SK-N-MC (cell line): ENCODE measurements at regions not wholly inside any gene's neighbourhood (a gene's known extent, or its start where the extent isn't known, plus 50 kb on each side); places are given as distances from the start of the nearest gene placed in this dataset.

Experiments used
- EZH2 ChIP-seq: fragments of 200-600 bp; sonication (generic); IDR thresholded peaks from one replicate; pipeline ENCODE4 v1.6.1; 2017; ENCODE audit warnings: antibody characterized with exemption
- FOXP2 ChIP-seq: optimal IDR thresholded peaks from 2 replicates; pipeline ENCODE3; 2011; ENCODE audit warnings: mild to moderate bottlenecking, moderate library complexity; ENCODE audit not compliant: insufficient read depth; ENCODE audit errors: extremely low read length, control extremely low read depth

- no peak for TF ChIP-seq EZH2
- no peak for TF ChIP-seq FOXP2
Observed at GRCh38 chr9:30574355-30575151, 1809.9 kb upstream of the ACO1 start.
